ENCODE measurements at regions not wholly inside any gene's neighbourhood (a gene's known extent, or its start where the extent isn't known, plus 50 kb on each side); places are given as distances from the start of the nearest gene placed in this dataset.

DNA sequence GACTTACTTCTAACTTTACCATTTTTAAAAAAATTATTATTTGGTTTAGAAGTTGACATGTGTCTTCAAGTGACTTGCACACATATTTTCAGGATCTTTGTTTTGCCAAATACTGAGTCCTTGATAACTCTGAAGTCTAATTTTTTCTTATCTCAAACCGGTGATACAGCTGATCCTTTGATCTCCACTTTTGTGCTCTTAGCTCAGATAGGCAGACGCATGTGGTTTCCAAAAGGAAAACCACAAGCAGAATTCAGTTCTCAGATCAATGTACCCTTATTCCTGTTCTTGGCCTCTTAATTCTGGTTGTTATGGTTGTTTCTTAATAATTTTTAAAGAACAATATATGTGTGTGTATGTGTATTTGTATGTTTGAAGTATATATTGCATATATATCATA lies 238.3 kb upstream of the EDIL3 start:
- TF ChIP-seq CTCF (IDR thresholded peaks at IDR 0.05; ENCODE audit: low read depth, low read length), result no peak
- TF ChIP-seq POLR2A (IDR thresholded peaks at IDR 0.05; ENCODE audit: extremely low read depth, insufficient read length), result no peak
- TF ChIP-seq MYC (IDR thresholded peaks at IDR 0.05; ENCODE audit: low read depth, low read length), result no peak
